T-helper 1 cell treated with Interleukin-12 subunit alpha and Interleukin-12 subunit beta and Interleukin-4 antibody, amounts not matched to agents 30 μg/mL and 1 μg/mL, for 36 hours (primary cell): ENCODE measurements at regions not wholly inside any gene's neighbourhood (a gene's known extent, or its start where the extent isn't known, plus 50 kb on each side); places are given as distances from the start of the nearest gene placed in this dataset.

Source experiments
- H3K27ac Mint-ChIP-seq: one replicate; pipeline ENCODE4 v1.8.0; 2021; ENCODE audit warnings: mild to moderate bottlenecking, mixed read lengths
- H3K27me3 Mint-ChIP-seq: one replicate; pipeline ENCODE4 v1.8.0; 2021; ENCODE audit warnings: low read depth, mixed read lengths
- H3K36me3 Mint-ChIP-seq: one replicate; pipeline ENCODE4 v1.8.0; 2021; ENCODE audit warnings: low read depth, mixed read lengths
- H3K4me1 Mint-ChIP-seq: one replicate; pipeline ENCODE4 v1.8.0; 2021; ENCODE audit warnings: low read depth, mixed read lengths
- H3K4me3 Mint-ChIP-seq: one replicate; pipeline ENCODE4 v1.8.0; 2021; ENCODE audit warnings: mild to moderate bottlenecking, moderate library complexity, mixed read lengths
- H3K9me3 Mint-ChIP-seq: one replicate; pipeline ENCODE4 v1.8.0; 2021; ENCODE audit warnings: mixed read lengths

DNA sequence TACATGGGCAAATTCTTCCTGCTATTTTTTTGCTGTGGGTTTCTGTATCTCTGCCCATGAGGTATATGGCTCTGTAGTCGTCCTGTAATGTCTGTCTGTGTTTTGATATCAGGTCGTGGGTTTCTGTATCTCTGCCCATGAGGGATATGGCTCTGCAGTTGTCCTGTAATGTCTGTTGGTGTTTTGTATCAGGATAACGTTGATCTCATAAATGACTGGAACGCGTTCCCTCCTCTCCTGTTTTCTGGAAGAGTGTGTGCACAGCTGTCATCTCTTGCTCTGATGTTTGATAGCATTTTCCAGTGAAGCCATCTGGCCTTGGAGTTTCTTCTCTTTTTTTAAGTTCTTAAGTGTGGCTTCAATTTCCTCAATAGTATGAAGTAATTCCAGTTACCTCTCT lies 57.2 kb downstream of the SOX1 start:
- peaks cover 3% of the 10 kb centered on the region for H3K27me3 Mint-ChIP-seq
- H3K4me1 Mint-ChIP-seq: no peaks in the 10 kb centered on the region
- no peaks in the 10 kb centered on the region for H3K9me3 Mint-ChIP-seq
- H3K36me3 Mint-ChIP-seq: no peaks in the 10 kb centered on the region
- no peak overlapping the region for H3K27ac Mint-ChIP-seq
- H3K4me3 Mint-ChIP-seq: no peak overlapping the region

DNA sequence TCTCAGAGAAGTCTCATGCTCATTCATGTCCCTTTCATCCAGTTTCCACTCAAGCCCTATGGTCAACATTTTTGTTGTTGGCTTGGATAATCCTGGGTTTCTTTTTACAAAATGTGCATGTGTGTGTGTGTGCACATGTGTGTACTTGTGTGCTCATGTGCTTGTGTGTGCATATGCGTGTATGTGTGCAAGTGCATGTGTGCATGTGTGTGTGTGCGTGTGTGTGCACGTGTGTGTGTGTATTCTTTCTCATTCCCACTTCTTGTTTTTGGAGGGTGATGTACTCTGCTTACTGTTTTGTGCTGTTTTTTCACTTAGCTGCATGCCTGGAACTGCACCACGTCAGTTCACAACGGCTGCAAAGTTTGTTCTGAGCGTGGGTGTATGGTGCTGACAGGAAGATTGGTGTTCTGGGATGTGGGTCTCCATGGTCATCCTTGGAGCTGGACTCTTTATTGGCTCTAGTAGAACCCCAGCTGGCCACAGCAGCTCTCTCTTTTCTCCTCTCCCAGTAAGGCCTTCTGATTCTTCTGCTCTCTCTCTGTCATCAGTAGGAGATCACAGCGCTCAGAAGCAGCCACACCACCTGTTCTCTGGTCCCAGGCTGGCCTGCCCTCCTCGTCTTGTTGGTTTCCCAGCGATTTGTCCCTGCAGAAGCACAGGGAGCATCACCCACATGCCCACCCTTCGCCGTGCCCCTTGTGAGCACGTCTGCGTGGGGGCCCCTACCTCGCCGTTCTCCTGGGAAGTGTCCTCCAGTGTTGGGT lies 60.8 kb downstream of the SOX1 start:
- Mint-ChIP-seq H3K36me3 (no peaks in the 10 kb centered on the region), H3K4me1 (no peaks in the 10 kb centered on the region), H3K27ac (no peak overlapping the region), H3K9me3 (no peaks in the 10 kb centered on the region), H3K4me3 (no peak overlapping the region), H3K27me3 (peaks cover 3% of the 10 kb centered on the region)

DNA sequence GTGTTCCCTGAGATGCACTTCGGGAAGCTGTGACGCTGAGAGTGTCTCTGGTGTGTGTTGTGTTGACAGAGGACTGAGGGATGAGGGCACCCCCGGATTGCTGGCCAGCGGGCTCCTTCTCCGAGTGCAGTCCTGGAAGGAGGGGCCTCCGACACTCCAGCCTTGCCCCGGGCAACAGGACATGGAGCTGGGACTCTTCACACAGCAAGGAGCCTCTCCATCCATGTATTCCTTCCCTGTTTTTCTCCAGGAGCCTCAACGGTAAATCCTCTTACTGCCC lies 61.3 kb downstream of the SOX1 start:
- Mint-ChIP-seq H3K36me3 (no peaks in the 10 kb centered on the region), H3K4me3 (no peak overlapping the region), H3K27me3 (peaks cover 3% of the 10 kb centered on the region), H3K9me3 (no peaks in the 10 kb centered on the region), H3K4me1 (no peaks in the 10 kb centered on the region), H3K27ac (no peak overlapping the region)

DNA sequence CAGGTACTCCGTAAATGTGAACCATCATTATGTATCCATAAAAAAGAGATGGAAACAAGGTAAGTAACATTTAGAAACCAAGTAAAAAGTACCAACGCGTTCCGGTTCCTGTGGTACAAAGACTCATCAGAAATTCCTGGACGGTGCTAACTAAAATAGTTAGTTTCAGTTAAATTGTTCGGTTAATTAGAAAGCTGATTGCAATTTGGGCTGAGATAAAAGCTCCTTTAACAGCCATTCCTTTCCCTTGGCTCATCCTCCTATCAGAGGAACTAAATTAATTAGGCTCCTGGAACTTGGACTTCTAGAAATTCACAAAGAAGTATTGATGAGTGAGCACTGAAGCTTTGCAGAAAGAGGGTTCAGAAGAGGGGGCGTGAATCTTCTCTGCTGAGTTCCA lies 63.5 kb downstream of the SOX1 start:
- no peaks in the 10 kb centered on the region for H3K27me3 Mint-ChIP-seq

DNA sequence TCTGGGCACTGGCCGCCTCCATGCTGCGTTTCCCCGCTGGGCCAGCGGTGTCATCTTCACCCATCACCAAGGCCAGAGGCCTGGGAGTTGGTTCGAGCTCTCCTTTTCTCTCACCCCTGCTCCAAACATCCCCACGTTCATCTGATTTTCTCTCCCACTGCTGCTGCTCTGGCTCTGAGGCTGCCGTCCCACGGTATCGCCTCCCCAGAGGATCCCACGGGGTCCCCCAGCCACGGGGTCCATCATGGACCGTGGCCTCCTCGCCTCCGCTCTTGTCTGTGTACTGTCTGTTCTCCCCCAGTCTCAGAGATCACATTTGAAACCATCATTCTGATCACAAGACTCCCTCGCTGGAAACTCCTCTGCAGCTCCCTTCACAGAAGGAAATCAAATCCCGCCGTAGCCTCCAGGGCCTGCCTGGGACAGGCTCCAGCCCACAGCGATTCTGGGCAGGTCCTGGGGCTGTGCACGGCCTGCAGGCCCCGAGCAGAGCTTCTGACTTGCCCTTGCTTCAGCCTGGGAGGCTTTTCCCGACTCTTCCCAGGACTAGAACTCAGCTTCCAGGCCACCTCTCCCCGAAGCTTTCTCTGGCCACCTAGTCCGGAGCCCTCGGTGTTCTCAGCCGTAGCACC lies 64.2 kb downstream of the SOX1 start:
- Mint-ChIP-seq H3K4me1 (no peaks in the 10 kb centered on the region), H3K36me3 (no peaks in the 10 kb centered on the region), H3K4me3 (no peak overlapping the region), H3K9me3 (no peaks in the 10 kb centered on the region), H3K27ac (no peak overlapping the region), H3K27me3 (no peaks in the 10 kb centered on the region)

More for the DNA sequence above, 63.5 kb downstream of the SOX1 start:
- Mint-ChIP-seq H3K27ac (no peak overlapping the region), H3K4me1 (no peaks in the 10 kb centered on the region), H3K9me3 (no peaks in the 10 kb centered on the region), H3K4me3 (no peak overlapping the region), H3K36me3 (no peaks in the 10 kb centered on the region)

DNA sequence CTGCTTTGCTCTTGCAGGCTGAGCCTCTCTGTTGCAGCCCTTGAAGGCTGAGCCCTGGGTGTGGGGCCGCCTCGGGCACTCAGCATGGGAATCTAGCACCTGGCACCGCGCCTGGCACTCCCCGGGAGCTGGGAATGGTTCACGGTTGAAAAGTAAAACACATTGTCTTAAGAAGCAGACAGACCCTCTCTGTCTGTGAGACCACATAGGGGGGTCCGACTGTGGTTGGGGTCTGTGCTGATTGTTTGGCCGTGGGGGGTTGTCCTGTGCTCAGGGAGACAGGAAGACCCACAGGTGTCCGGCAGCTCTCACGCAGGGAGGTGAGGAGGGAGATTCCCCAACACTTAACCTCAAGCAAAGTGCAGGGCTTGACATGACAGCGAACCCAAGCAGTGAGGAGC lies 64.8 kb downstream of the SOX1 start:
- Mint-ChIP-seq H3K36me3 (no peaks in the 10 kb centered on the region), H3K4me3 (no peak overlapping the region), H3K27me3 (no peaks in the 10 kb centered on the region), H3K4me1 (no peaks in the 10 kb centered on the region), H3K27ac (no peak overlapping the region), H3K9me3 (no peaks in the 10 kb centered on the region)

- H3K36me3 Mint-ChIP-seq: no peaks in the 10 kb centered on the region
- no peak overlapping the region for H3K4me3 Mint-ChIP-seq
- no peaks in the 10 kb centered on the region for H3K27me3 Mint-ChIP-seq
- H3K27ac Mint-ChIP-seq: no peak overlapping the region
- no peaks in the 10 kb centered on the region for H3K4me1 Mint-ChIP-seq
- no peaks in the 10 kb centered on the region for H3K9me3 Mint-ChIP-seq
These were observed 65.2 kb downstream of the SOX1 start for GRCh38 chr13:112132142-112132541.

DNA sequence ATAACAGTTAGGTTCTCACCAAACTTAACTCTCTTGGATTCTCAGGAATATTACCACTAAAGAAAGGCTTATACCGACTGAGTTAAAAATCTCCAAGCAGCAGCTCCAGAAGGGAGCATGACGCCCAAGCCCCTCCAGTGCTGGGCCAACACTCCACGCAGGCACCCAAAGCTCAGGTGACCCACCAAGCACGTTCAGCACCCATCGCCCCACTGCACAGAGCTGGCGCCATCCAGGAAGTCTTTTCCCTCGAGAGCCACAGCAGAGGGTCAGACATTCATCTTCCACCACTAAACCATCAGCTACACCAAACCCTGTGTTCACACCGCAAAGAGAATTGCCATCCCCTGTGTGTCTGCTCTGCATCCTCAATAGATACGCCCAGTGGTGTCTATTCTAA lies 65.7 kb downstream of the SOX1 start:
- Mint-ChIP-seq H3K4me1 (no peaks in the 10 kb centered on the region), H3K27ac (no peak overlapping the region), H3K36me3 (no peaks in the 10 kb centered on the region), H3K4me3 (no peak overlapping the region), H3K27me3 (no peaks in the 10 kb centered on the region), H3K9me3 (no peaks in the 10 kb centered on the region)

DNA sequence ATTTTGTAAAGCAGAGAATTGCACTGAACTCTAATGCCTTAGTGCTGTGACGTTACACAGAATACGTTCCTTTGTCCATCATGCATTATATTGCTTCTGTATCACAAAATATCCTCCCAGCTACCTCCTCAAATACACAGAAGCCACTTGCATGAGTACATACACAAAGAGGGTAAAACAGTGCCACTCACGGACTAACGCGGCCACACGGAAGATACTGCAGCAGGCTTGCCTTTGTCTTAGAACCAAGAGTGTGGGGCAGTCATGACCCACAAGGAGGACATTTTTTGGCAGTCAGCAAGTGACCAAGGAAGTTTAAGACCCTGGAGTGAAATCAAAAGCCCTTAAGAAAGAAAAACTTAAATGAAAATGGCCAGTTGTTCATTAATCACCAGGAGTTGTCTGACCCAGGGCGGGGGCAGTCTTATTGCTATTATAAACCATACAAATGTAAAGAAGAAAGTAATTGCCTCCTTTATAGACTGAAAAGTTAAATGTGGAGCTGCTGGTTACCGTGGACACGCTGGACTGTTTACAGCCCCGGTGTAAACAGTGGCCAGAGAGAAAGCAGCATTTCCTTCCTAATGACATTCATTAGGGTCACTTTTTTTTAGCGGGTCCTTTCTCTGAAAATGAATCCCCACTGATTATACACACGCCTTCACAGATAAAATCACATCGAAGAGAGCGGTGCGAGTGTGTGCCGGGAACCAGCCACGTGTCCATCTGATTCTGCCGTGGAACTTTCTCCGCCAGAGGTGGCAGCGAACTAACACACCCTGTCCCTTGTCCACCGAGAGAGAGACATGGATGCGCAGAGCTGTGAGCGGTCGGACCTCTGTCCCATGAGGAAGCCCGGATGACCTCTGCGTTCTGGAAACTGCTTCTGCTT lies 66.8 kb downstream of the SOX1 start:
- Mint-ChIP-seq H3K4me1 (no peaks in the 10 kb centered on the region), H3K4me3 (no peak overlapping the region), H3K36me3 (no peaks in the 10 kb centered on the region), H3K9me3 (no peaks in the 10 kb centered on the region), H3K27me3 (no peaks in the 10 kb centered on the region), H3K27ac (no peak overlapping the region)

- H3K27ac Mint-ChIP-seq: no peak overlapping the region
- no peak overlapping the region for H3K4me3 Mint-ChIP-seq
- H3K9me3 Mint-ChIP-seq: no peaks in the 10 kb centered on the region
- no peaks in the 10 kb centered on the region for H3K36me3 Mint-ChIP-seq
- H3K4me1 Mint-ChIP-seq: no peaks in the 10 kb centered on the region
- no peaks in the 10 kb centered on the region for H3K27me3 Mint-ChIP-seq
These were observed 67.6 kb downstream of the SOX1 start for GRCh38 chr13:112134391-112135075.

GRCh38 chr13:112136095-112136494 lies 69.1 kb downstream of the SOX1 start:
- no peak overlapping the region for H3K27ac Mint-ChIP-seq
- H3K4me1 Mint-ChIP-seq: no peaks in the 10 kb centered on the region
- no peaks in the 10 kb centered on the region for H3K27me3 Mint-ChIP-seq
- no peaks in the 10 kb centered on the region for H3K9me3 Mint-ChIP-seq
- no peaks in the 10 kb centered on the region for H3K36me3 Mint-ChIP-seq
- H3K4me3 Mint-ChIP-seq: no peak overlapping the region

- Mint-ChIP-seq H3K36me3 (no peaks in the 10 kb centered on the region), H3K27me3 (no peaks in the 10 kb centered on the region), H3K27ac (no peak overlapping the region), H3K9me3 (no peaks in the 10 kb centered on the region), H3K4me1 (no peaks in the 10 kb centered on the region), H3K4me3 (no peak overlapping the region)
These were observed 70.2 kb downstream of the SOX1 start for GRCh38 chr13:112137144-112137543.

- Mint-ChIP-seq H3K27ac (no peak overlapping the region), H3K27me3 (no peaks in the 10 kb centered on the region), H3K9me3 (no peaks in the 10 kb centered on the region), H3K4me1 (no peaks in the 10 kb centered on the region), H3K36me3 (no peaks in the 10 kb centered on the region), H3K4me3 (no peak overlapping the region)
These were observed 73.4 kb downstream of the SOX1 start for GRCh38 chr13:112140366-112140765.

DNA sequence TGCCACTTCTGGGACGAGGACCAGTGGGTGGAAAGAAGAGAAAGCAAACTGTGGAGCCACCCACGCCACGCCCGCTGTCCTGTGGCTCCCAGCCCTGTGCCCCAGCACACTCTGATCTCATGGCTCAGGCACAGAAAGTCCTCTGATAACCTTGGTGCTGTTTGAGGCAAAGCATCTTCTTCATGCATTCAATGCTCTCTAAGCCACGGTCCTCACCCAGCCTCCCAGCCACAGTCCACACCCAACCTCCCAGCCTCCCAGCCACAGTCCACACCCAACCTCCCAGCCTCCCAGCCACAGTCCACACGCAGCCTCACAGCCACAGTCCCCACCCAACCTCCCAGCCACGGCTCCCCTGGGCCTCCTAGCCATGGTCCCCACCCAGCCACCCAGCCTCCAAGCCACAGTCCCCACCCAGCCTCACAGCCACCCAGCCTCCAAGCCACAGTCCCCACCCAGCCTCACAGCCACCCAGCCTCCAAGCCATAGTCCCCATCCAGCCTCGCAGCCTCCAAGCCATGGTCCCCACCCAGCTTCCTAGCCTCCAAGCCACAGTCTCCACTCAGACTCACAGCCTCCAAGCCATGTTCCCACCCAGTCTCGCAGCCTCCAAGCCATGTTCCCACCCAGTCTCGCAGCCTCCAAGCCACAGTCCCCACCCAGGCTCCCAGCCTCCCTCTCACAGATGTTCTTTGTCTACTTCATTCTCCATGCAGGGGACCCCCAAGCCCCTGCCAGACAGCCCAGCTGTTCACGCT lies 74.9 kb downstream of the SOX1 start:
- no peaks in the 10 kb centered on the region for H3K36me3 Mint-ChIP-seq
- no peaks in the 10 kb centered on the region for H3K9me3 Mint-ChIP-seq
- no peaks in the 10 kb centered on the region for H3K27me3 Mint-ChIP-seq
- H3K4me3 Mint-ChIP-seq: no peak overlapping the region
- H3K4me1 Mint-ChIP-seq: no peaks in the 10 kb centered on the region
- no peak overlapping the region for H3K27ac Mint-ChIP-seq
